ENCODE measurements at regions not wholly inside any gene's neighbourhood (a gene's known extent, or its start where the extent isn't known, plus 50 kb on each side); places are given as distances from the start of the nearest gene placed in this dataset.

GRCh38 chr5:157989296-157989695 lies 130.4 kb upstream of the CLINT1 start:
- no peaks in the 10 kb centered on the region for H3K4me1 ChIP-seq
- no peak overlapping the region for H3K27ac ChIP-seq
- no peaks in the 10 kb centered on the region for H3K9me3 ChIP-seq
- H3K27me3 ChIP-seq (ENCODE audit: low read depth) = no peaks in the 10 kb centered on the region
- TF ChIP-seq, protein P1, sequence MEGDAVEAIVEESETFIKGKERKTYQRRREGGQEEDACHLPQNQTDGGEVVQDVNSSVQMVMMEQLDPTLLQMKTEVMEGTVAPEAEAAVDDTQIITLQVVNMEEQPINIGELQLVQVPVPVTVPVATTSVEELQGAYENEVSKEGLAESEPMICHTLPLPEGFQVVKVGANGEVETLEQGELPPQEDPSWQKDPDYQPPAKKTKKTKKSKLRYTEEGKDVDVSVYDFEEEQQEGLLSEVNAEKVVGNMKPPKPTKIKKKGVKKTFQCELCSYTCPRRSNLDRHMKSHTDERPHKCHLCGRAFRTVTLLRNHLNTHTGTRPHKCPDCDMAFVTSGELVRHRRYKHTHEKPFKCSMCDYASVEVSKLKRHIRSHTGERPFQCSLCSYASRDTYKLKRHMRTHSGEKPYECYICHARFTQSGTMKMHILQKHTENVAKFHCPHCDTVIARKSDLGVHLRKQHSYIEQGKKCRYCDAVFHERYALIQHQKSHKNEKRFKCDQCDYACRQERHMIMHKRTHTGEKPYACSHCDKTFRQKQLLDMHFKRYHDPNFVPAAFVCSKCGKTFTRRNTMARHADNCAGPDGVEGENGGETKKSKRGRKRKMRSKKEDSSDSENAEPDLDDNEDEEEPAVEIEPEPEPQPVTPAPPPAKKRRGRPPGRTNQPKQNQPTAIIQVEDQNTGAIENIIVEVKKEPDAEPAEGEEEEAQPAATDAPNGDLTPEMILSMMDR (IDR thresholded peaks at IDR 0.05) = no peak
- intact Hi-C loops (cut with DNase I) = no loop called here
- no peak for DNase-seq
- no peak overlapping the region for H3K4me3 ChIP-seq
- no peak for ATAC-seq
- H3K36me3 ChIP-seq = no peaks in the 10 kb centered on the region

- Histone ChIP-seq H3K27ac (no peak overlapping the region), H3K9me3 (no peaks in the 10 kb centered on the region), H3K4me1 (no peaks in the 10 kb centered on the region), H3K27me3 (ENCODE audit: low read depth) (no peaks in the 10 kb centered on the region), H3K36me3 (no peaks in the 10 kb centered on the region), H3K4me3 (no peak overlapping the region)
- ATAC-seq = no peak
- intact Hi-C loops (cut with DNase I) = no loop called here
- no peak for DNase-seq
- TF ChIP-seq, protein P1 (IDR thresholded peaks at IDR 0.05) = no peak
These were observed 128.3 kb upstream of the CLINT1 start for GRCh38 chr5:157987259-157987658.

DNA sequence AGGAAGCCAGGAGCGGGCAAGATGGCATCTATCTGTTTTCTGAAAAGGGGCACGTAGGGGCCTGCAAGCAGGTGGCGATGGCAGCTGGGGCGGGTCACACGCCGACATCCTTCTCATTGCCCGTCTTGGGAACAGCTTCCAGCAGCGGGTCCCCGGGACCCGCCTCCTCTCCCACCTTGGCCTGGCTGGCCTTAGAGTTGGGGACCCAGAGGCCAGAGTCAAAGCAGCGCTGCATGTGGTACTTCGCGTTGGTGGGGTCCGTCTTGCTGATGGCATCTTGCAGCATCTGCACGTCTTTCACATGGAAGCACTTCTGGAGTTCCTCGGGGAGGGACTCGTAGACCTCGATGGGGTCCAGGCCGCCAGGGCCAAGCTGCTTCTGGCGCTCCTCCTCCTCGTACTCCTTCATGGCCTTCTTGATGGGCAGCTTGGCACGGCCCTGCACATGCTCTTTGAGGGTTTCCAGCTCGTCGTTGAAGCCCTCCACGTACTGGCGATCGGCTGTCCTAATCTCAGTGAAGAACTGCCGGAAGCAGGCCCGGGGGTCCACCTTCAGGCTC lies 127.6 kb upstream of the CLINT1 start:
- DNase-seq (no peak), ATAC-seq (no peak)
- H3K27ac ChIP-seq = no peak overlapping the region
- TF ChIP-seq, protein P1 (IDR thresholded peaks at IDR 0.05) = no peak
- no peaks in the 10 kb centered on the region for H3K27me3 ChIP-seq (ENCODE audit: low read depth)
- no peaks in the 10 kb centered on the region for H3K9me3 ChIP-seq
- no peak overlapping the region for H3K4me3 ChIP-seq
- H3K36me3 ChIP-seq = no peaks in the 10 kb centered on the region
- intact Hi-C loops (cut with DNase I) = no loop called here
- no peaks in the 10 kb centered on the region for H3K4me1 ChIP-seq

GRCh38 chr5:157984611-157985010 lies 125.7 kb upstream of the CLINT1 start:
- DNase-seq = no peak
- no peak for ATAC-seq

DNA sequence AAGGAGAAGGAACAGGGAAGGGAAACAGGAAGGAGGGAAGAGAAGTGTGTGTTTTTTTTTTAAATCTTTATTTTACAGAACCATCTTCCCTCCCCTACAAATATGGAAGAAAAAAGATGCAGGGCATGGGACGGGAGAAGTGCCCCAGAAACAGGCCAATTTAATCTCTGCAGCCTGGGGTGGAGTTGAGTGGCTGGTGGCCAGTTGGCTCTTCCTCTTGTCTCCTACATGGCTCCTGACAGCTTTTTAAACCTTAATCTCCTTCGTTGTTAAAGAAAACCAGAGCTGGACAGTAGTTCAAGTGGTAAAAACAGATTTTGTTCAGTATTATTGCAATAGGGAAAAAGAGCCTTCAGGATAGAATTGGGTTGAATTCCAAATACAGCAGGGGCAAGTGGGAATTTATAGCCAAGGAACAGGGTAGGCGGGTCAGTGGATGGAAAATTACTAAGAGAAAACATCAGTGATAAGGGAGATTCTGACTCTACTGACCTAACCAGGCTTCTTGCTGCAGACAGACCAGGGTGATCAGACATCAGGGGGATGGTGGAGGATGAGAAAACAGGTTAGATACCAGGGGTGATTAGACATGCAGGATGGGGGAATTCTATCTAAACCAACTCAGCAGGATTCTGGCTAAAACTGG lies 125.1 kb upstream of the CLINT1 start:
- ATAC-seq = no peak
- no peaks in the 10 kb centered on the region for H3K36me3 ChIP-seq
- intact Hi-C loops (cut with DNase I) = no loop called here
- DNase-seq = no peak
- H3K9me3 ChIP-seq = no peaks in the 10 kb centered on the region
- H3K27me3 ChIP-seq (ENCODE audit: low read depth) = no peaks in the 10 kb centered on the region
- no peak overlapping the region for H3K4me3 ChIP-seq
- TF ChIP-seq, protein P1 (IDR thresholded peaks at IDR 0.05) = no peak
- H3K27ac ChIP-seq = no peak overlapping the region
- no peaks in the 10 kb centered on the region for H3K4me1 ChIP-seq

More at GRCh38 chr5:157984611-157985010, 125.7 kb upstream of the CLINT1 start:
- H3K4me1 ChIP-seq = no peaks in the 10 kb centered on the region
- no peaks in the 10 kb centered on the region for H3K9me3 ChIP-seq
- H3K36me3 ChIP-seq = no peaks in the 10 kb centered on the region
- no peaks in the 10 kb centered on the region for H3K27me3 ChIP-seq (ENCODE audit: low read depth)
- TF ChIP-seq, protein P1 (IDR thresholded peaks at IDR 0.05) = no peak
- H3K4me3 ChIP-seq = no peak overlapping the region
- no peak overlapping the region for H3K27ac ChIP-seq
- intact Hi-C loops (cut with DNase I) = no loop called here
